ENCODE measurements at regions not wholly inside any gene's neighbourhood (a gene's known extent, or its start where the extent isn't known, plus 50 kb on each side); places are given as distances from the start of the nearest gene placed in this dataset.
"Not testable (repeated sequence)": the region's sequence is repeated elsewhere in the genome, so short reads cannot be mapped to it uniquely, and the experiment has no call there.

DNA sequence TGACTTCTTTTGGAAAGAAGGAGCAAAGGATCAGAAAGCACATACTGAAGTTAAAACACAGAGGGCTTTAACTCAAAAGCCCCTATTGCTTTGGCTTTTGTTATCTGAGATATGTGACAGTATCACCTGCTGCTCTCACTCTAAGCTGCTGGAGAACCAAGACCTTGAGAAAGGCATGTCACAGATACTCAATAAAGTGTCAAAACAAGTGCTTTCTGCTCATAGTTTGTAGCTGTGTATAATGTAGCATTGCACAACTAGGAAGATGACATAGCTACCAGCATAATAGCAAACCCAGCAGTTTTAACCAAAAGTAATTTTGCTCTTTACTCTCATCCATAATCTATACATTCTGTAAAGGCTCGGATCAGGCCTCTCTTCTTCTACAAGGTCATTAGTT is 159.6 kb downstream of the LHFPL1 start:
- H3K4me3 ChIP-seq (ENCODE audit: low read length), result no peak overlapping the region
- no peak for DNase-seq (ENCODE audit: low read depth)
- TF ChIP-seq, protein P1, sequence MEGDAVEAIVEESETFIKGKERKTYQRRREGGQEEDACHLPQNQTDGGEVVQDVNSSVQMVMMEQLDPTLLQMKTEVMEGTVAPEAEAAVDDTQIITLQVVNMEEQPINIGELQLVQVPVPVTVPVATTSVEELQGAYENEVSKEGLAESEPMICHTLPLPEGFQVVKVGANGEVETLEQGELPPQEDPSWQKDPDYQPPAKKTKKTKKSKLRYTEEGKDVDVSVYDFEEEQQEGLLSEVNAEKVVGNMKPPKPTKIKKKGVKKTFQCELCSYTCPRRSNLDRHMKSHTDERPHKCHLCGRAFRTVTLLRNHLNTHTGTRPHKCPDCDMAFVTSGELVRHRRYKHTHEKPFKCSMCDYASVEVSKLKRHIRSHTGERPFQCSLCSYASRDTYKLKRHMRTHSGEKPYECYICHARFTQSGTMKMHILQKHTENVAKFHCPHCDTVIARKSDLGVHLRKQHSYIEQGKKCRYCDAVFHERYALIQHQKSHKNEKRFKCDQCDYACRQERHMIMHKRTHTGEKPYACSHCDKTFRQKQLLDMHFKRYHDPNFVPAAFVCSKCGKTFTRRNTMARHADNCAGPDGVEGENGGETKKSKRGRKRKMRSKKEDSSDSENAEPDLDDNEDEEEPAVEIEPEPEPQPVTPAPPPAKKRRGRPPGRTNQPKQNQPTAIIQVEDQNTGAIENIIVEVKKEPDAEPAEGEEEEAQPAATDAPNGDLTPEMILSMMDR (conservative IDR thresholded peaks at IDR 0.05; ENCODE audit: low read length), result no peak

DNA sequence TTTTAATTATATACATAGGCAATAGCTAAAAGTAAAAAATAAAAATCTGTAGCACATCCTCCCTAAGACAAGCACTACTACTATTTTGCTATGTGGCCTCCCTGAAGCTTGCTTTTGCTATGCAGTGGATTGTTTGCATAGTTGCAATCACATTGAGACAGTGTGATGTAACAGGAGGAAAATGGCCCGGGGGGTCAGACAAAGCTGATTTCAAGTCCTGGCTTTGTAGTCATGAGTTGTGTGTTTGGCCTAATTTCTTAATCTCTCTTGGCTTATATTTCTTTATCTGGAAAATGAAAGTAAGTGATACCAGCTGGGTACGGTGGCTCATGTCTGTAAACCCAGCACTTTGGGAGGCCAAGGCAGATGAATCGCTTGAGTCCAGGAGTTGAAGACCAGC is 166.6 kb downstream of the LHFPL1 start:
- H3K4me3 ChIP-seq (ENCODE audit: low read length), result no peak overlapping the region
- DNase-seq (ENCODE audit: low read depth), result peak; percentile 79
- TF ChIP-seq, protein P1 (conservative IDR thresholded peaks at IDR 0.05; ENCODE audit: low read length), result no peak

GRCh38 chrX:112512509-112512908 is 167.2 kb downstream of the LHFPL1 start:
- no peak overlapping the region for H3K4me3 ChIP-seq (ENCODE audit: low read length)
- DNase-seq (ENCODE audit: low read depth), result no peak
- TF ChIP-seq, protein P1 (conservative IDR thresholded peaks at IDR 0.05; ENCODE audit: low read length), result 0 out of 2 replicates have a peak, but pooled peaks have one; percentile 13

GRCh38 chrX:112510629-112511028 is 169.1 kb downstream of the LHFPL1 start:
- TF ChIP-seq, protein P1 (conservative IDR thresholded peaks at IDR 0.05; ENCODE audit: low read length), result no peak
- no peak for DNase-seq (ENCODE audit: low read depth)
- H3K4me3 ChIP-seq (ENCODE audit: low read length), result no peak overlapping the region

- TF ChIP-seq, protein P1 (conservative IDR thresholded peaks at IDR 0.05; ENCODE audit: low read length), result no peak
- no peak for DNase-seq (ENCODE audit: low read depth)
- H3K4me3 ChIP-seq (ENCODE audit: low read length), result no peak overlapping the region
Observed at GRCh38 chrX:112477653-112478052, 202.1 kb downstream of the LHFPL1 start.

DNA sequence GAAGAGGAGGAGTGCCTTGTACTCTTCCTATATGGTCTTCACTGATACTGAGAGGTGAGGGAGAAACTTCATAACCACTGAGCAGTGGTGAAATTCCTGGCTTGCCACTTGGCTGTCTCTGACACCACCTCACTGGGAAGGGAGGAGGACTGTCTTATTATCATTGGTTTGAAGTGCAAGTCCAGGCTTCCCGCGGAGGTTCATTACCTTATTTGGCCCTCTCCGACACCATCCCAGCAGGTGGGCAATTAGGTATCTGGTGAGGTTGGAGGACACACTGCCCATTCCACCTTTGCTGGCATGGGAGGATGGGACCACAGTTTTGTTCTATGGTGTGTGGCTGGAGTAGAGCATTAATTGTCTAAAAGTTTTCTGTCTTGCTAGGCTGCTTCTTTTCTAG is 206.1 kb downstream of the LHFPL1 start:
- no peak overlapping the region for H3K4me3 ChIP-seq (ENCODE audit: low read length)
- TF ChIP-seq, protein P1 (conservative IDR thresholded peaks at IDR 0.05; ENCODE audit: low read length), result no peak
- no peak for DNase-seq (ENCODE audit: low read depth)

- no peak overlapping the region for H3K4me3 ChIP-seq (ENCODE audit: low read length)
- no peak for DNase-seq (ENCODE audit: low read depth)
- TF ChIP-seq, protein P1 (conservative IDR thresholded peaks at IDR 0.05; ENCODE audit: low read length), result no peak
Observed at GRCh38 chrX:112470551-112470950, 209.2 kb downstream of the LHFPL1 start.

- not testable (repeated sequence) for DNase-seq (ENCODE audit: low read depth); H3K4me3 ChIP-seq (ENCODE audit: low read length)
Observed at GRCh38 chrX:112461949-112462450, 217.7 kb downstream of the LHFPL1 start.

Data from AG10803 (cell line).